Gastrocnemius medialis (tissue), 4 donors: ENCODE measurements at regions not wholly inside any gene's neighbourhood (a gene's known extent, or its start where the extent isn't known, plus 50 kb on each side); places are given as distances from the start of the nearest gene placed in this dataset.

Experiments used
- CTCF ChIP-seq, 5 experiments: fragments of 450-650 bp in 3 of 5; fragments of 200-600 bp in 2 of 5; sonication (generic) in 2 of 5; IDR thresholded peaks in 4 of 5; conservative IDR thresholded peaks in 1 of 5; 1 replicate in 4 of 5; 2 replicates in 1 of 5; pipeline ENCODE4 v1.5.1; 2016 to 2019; ENCODE audit warnings: antibody characterized with exemption in 5 of 5, mild to moderate bottlenecking in 3 of 5, moderate library complexity in 3 of 5
- POLR2A ChIP-seq, 2 donors: fragments of 450-650 bp; IDR thresholded peaks; one replicate each; pipeline ENCODE4 v1.6.1; 2017; ENCODE audit warnings: antibody characterized with exemption in 2 of 2, mild to moderate bottlenecking in 2 of 2, moderate library complexity in 2 of 2

GRCh38 chr6:111971866-111972532 lies 81.9 kb upstream of the CCN6 start:
- TF ChIP-seq POLR2A (IDR thresholded peaks at IDR 0.05) (no peak), CTCF (IDR thresholded peaks at IDR 0.05 in 4 of 5, conservative IDR thresholded peaks at IDR 0.05 in 1 of 5) (no peak)
